IMR-90 (cell line): ENCODE measurements at regions not wholly inside any gene's neighbourhood (a gene's known extent, or its start where the extent isn't known, plus 50 kb on each side); places are given as distances from the start of the nearest gene placed in this dataset.

Experiments used
- BHLHE40 ChIP-seq: fragments of 150-350 bp; IDR thresholded peaks from 2 replicates; pipeline ENCODE4 v1.6.1; 2016; ENCODE audit warnings: mild to moderate bottlenecking, low read depth, low read length
- CEBPB ChIP-seq: IDR thresholded peaks from 2 replicates; pipeline ENCODE4 v1.6.1; 2012; ENCODE audit warnings: low read depth, low read length, improper control_type of control experiment
- CTCF ChIP-seq: conservative IDR thresholded peaks from 2 replicates; pipeline ENCODE4 v1.5.1; 2012; ENCODE audit warnings: mild to moderate bottlenecking, low read depth, low read length, improper control_type of control experiment
- FOS ChIP-seq: fragments of 150-350 bp; IDR thresholded peaks from 2 replicates; pipeline ENCODE4 v1.6.1; 2016; ENCODE audit warnings: low read depth, low read length
- MXI1 ChIP-seq: IDR thresholded peaks from 2 replicates; pipeline ENCODE4 v1.6.1; 2012; ENCODE audit warnings: low read depth, mild to moderate bottlenecking, low read length, moderate library complexity, borderline replicate concordance
- POLR2A ChIP-seq: IDR thresholded peaks from 2 replicates; pipeline ENCODE4 v1.6.1; 2012; ENCODE audit warnings: mild to moderate bottlenecking, low read depth, low read length
- RAD21 ChIP-seq: IDR thresholded peaks from 2 replicates; pipeline ENCODE4 v1.6.1; 2012; ENCODE audit warnings: low read length, improper control_type of control experiment
- RCOR1 ChIP-seq: IDR thresholded peaks from 2 replicates; pipeline ENCODE4 v1.6.1; 2012; ENCODE audit warnings: mild to moderate bottlenecking, low read length, improper control_type of control experiment; ENCODE audit not compliant: insufficient replicate concordance
- SMC3 ChIP-seq: fragments of 150-350 bp; IDR thresholded peaks from 2 replicates; pipeline ENCODE4 v1.6.1; 2016; ENCODE audit warnings: low read depth, mild to moderate bottlenecking, antibody characterized with exemption, low read length, moderate library complexity
- TF ChIP-seq, protein P1 (sequence below): fragments of 150-350 bp; IDR thresholded peaks from 2 replicates; pipeline ENCODE4 v1.6.1; 2017; ENCODE audit warnings: mild to moderate bottlenecking, antibody characterized with exemption, low read length, low read depth

GRCh38 chr2:120904379-120904778, 168.7 kb downstream of the GLI2 start:
- TF ChIP-seq CTCF, result no peak
- TF ChIP-seq RAD21, result no peak
- TF ChIP-seq, protein P1, sequence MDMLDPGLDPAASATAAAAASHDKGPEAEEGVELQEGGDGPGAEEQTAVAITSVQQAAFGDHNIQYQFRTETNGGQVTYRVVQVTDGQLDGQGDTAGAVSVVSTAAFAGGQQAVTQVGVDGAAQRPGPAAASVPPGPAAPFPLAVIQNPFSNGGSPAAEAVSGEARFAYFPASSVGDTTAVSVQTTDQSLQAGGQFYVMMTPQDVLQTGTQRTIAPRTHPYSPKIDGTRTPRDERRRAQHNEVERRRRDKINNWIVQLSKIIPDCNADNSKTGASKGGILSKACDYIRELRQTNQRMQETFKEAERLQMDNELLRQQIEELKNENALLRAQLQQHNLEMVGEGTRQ, result no peak
- TF ChIP-seq MXI1, result no peak
- no peak for TF ChIP-seq POLR2A
- TF ChIP-seq RCOR1, result no peak
- no peak for TF ChIP-seq BHLHE40
- TF ChIP-seq FOS, result no peak
- no peak for TF ChIP-seq CEBPB
- no peak for TF ChIP-seq SMC3
